ENCODE measurements at regions not wholly inside any gene's neighbourhood (a gene's known extent, or its start where the extent isn't known, plus 50 kb on each side); places are given as distances from the start of the nearest gene placed in this dataset.

- no peaks in the 10 kb centered on the region for H3K27me3 Mint-ChIP-seq (ENCODE audit: insufficient read depth)
- TF ChIP-seq, protein P1, sequence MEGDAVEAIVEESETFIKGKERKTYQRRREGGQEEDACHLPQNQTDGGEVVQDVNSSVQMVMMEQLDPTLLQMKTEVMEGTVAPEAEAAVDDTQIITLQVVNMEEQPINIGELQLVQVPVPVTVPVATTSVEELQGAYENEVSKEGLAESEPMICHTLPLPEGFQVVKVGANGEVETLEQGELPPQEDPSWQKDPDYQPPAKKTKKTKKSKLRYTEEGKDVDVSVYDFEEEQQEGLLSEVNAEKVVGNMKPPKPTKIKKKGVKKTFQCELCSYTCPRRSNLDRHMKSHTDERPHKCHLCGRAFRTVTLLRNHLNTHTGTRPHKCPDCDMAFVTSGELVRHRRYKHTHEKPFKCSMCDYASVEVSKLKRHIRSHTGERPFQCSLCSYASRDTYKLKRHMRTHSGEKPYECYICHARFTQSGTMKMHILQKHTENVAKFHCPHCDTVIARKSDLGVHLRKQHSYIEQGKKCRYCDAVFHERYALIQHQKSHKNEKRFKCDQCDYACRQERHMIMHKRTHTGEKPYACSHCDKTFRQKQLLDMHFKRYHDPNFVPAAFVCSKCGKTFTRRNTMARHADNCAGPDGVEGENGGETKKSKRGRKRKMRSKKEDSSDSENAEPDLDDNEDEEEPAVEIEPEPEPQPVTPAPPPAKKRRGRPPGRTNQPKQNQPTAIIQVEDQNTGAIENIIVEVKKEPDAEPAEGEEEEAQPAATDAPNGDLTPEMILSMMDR (IDR thresholded peaks at IDR 0.05), result no peak
- H3K4me3 Mint-ChIP-seq, result no peak overlapping the region
- H3K9me3 Mint-ChIP-seq, result no peaks in the 10 kb centered on the region
- no peak for DNase-seq
- H3K36me3 Mint-ChIP-seq (ENCODE audit: low read depth), result no peaks in the 10 kb centered on the region
- no peaks in the 10 kb centered on the region; the same call in 1 of the 2 replicates for H3K4me1 Mint-ChIP-seq (ENCODE audit: low read depth)
- H3K27ac Mint-ChIP-seq, result no peak overlapping the region
Observed at GRCh38 chr1:195867638-195868037, 740.6 kb downstream of the KCNT2 start.

DNA sequence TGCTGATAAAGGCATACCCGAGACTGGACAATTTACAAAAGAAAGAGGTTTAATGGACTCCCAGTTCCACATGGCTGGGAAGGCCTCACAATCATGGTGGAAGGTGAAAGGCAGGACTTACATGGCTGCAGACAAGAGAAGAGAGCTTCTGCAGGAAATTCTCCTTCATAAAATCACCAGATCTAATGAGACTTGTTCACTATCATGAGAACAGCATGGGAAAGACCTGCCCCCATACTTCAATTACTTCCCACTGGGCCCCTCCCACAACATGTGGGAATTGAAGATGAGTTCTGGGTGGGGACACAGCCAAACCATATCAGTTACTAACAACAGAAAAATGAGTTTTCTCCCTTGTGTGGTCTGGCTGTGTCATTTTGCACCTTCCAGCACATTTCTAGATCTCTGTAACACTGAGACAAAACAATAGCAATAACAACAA is 741.4 kb downstream of the KCNT2 start:
- H3K27me3 Mint-ChIP-seq (ENCODE audit: insufficient read depth), result no peaks in the 10 kb centered on the region
- TF ChIP-seq, protein P1 (IDR thresholded peaks at IDR 0.05), result no peak
- H3K4me3 Mint-ChIP-seq, result no peak overlapping the region
- DNase-seq, result no peak
- no peaks in the 10 kb centered on the region; the same call in 1 of the 2 replicates for H3K4me1 Mint-ChIP-seq (ENCODE audit: low read depth)
- H3K9me3 Mint-ChIP-seq, result no peaks in the 10 kb centered on the region
- no peak overlapping the region for H3K27ac Mint-ChIP-seq
- no peaks in the 10 kb centered on the region for H3K36me3 Mint-ChIP-seq (ENCODE audit: low read depth)

- H3K9me3 Mint-ChIP-seq, result no peaks in the 10 kb centered on the region
- H3K27ac Mint-ChIP-seq, result no peak overlapping the region
- no peaks in the 10 kb centered on the region; the same call in 1 of the 2 replicates for H3K4me1 Mint-ChIP-seq (ENCODE audit: low read depth)
- TF ChIP-seq, protein P1 (IDR thresholded peaks at IDR 0.05), result no peak
- DNase-seq, result no peak
- H3K36me3 Mint-ChIP-seq (ENCODE audit: low read depth), result no peaks in the 10 kb centered on the region
- no peaks in the 10 kb centered on the region for H3K27me3 Mint-ChIP-seq (ENCODE audit: insufficient read depth)
- no peak overlapping the region for H3K4me3 Mint-ChIP-seq
Observed at GRCh38 chr1:195866091-195866780, 742.0 kb downstream of the KCNT2 start.

- no peaks in the 10 kb centered on the region for H3K27me3 Mint-ChIP-seq (ENCODE audit: insufficient read depth)
- H3K4me3 Mint-ChIP-seq, result no peak overlapping the region
- H3K4me1 Mint-ChIP-seq (ENCODE audit: low read depth), result peaks cover 23% of the 10 kb centered on the region
- DNase-seq, result peak; percentile 40
- no peaks in the 10 kb centered on the region for H3K36me3 Mint-ChIP-seq (ENCODE audit: low read depth)
- H3K27ac Mint-ChIP-seq, result no peak overlapping the region
- no peaks in the 10 kb centered on the region for H3K9me3 Mint-ChIP-seq
- TF ChIP-seq, protein P1 (IDR thresholded peaks at IDR 0.05), result no peak
Observed at GRCh38 chr1:195851804-195852203, 756.4 kb downstream of the KCNT2 start.

DNA sequence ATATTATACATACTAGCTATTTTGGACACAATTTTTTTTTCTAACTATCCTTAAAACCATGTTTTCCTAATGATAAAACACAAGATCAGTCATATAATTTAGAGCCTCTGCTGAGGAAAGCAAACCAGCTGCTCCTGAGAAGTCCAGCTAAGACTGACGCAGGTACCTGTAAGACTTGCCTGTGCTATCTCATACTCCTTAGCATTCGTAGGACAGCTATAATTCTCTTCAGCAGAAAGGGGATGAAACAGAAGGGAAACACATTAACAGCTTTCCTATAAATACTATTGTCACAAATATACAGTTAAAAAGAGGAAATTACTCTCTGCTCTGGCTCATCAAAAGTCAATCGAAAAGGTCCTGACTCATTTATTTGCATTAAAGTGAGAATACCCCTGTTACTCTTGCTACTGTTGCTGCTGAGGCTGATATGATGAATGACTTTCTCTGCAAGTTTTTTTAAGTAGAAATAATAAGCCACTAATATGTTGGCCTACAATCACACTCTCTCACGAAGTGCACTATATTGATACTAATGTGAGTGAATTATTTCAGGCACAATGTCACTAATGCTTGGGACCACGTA is 757.1 kb downstream of the KCNT2 start:
- no peak for DNase-seq
- H3K36me3 Mint-ChIP-seq (ENCODE audit: low read depth), result no peaks in the 10 kb centered on the region
- H3K4me1 Mint-ChIP-seq (ENCODE audit: low read depth), result peaks cover 23% of the 10 kb centered on the region
- no peaks in the 10 kb centered on the region for H3K9me3 Mint-ChIP-seq
- TF ChIP-seq, protein P1 (IDR thresholded peaks at IDR 0.05), result no peak
- H3K4me3 Mint-ChIP-seq, result no peak overlapping the region
- no peak overlapping the region for H3K27ac Mint-ChIP-seq
- H3K27me3 Mint-ChIP-seq (ENCODE audit: insufficient read depth), result no peaks in the 10 kb centered on the region
